GM21786 (cell line): ENCODE measurements at regions not wholly inside any gene's neighbourhood (a gene's known extent, or its start where the extent isn't known, plus 50 kb on each side); places are given as distances from the start of the nearest gene placed in this dataset.
"Not testable (repeated sequence)": the region's sequence is repeated elsewhere in the genome, so short reads cannot be mapped to it uniquely, and the experiment has no call there.

Experiments used
- ATAC-seq: cut with Tn5 transposase; IDR thresholded peaks from one replicate; pipeline ENCODE4 v1.9.1; 2021; ENCODE audit not compliant: unreplicated experiment

- no peak for ATAC-seq
These were observed 57.3 kb upstream of the PRSS12 start for GRCh38 chr4:118410138-118410537.

- ATAC-seq, result no peak
These were observed 64.5 kb upstream of the PRSS12 start for GRCh38 chr4:118417325-118417724.

- not testable (repeated sequence) for ATAC-seq
These were observed 65.0 kb upstream of the PRSS12 start for GRCh38 chr4:118417800-118418199.

GRCh38 chr4:118418396-118418795, 65.6 kb upstream of the PRSS12 start:
- ATAC-seq, result not testable (repeated sequence)

- not testable (repeated sequence) for ATAC-seq
These were observed 66.8 kb upstream of the PRSS12 start for GRCh38 chr4:118419626-118420025.

- ATAC-seq, result not testable (repeated sequence)
These were observed 71.3 kb upstream of the PRSS12 start for GRCh38 chr4:118424062-118424461.

DNA sequence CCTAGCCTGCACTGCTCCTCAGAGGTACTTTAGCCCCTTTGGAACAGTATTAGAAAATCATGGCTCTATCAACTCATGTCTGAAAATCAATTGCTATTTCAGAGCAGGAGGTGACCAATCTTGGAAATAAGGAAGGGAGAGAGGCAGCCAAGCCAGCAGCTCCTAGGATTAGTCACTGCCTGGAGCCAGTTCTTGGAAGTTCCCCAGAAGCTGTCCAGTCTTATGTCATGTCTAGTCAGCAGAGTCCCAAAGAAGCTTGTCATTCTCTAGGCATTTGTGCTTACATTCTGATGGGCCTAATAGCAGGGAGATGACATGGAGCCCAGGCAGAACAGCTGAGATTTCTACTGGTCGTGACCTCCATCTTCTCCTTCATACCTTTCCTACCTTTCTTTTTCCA, 76.1 kb upstream of the PRSS12 start:
- ATAC-seq, result not testable (repeated sequence)

DNA sequence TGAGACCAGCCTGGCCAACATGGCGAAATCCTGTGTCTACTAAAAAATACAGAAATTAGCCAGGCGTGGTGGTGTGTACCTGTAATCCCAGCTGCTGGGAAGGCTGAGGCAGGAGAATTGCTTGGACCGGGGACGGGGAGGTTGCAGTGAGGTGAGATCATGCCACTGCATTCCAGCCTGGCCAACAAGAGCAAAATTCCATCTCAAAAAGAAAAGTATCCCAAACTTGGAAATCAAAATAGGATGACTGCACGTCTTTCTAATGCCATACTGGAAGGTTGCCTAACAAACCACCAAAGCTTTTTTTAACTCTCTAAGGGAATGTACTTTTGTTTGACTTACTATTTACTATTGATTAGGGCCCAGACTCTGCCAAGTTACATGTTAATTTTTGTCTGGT, 79.6 kb upstream of the PRSS12 start:
- ATAC-seq, result not testable (repeated sequence)

DNA sequence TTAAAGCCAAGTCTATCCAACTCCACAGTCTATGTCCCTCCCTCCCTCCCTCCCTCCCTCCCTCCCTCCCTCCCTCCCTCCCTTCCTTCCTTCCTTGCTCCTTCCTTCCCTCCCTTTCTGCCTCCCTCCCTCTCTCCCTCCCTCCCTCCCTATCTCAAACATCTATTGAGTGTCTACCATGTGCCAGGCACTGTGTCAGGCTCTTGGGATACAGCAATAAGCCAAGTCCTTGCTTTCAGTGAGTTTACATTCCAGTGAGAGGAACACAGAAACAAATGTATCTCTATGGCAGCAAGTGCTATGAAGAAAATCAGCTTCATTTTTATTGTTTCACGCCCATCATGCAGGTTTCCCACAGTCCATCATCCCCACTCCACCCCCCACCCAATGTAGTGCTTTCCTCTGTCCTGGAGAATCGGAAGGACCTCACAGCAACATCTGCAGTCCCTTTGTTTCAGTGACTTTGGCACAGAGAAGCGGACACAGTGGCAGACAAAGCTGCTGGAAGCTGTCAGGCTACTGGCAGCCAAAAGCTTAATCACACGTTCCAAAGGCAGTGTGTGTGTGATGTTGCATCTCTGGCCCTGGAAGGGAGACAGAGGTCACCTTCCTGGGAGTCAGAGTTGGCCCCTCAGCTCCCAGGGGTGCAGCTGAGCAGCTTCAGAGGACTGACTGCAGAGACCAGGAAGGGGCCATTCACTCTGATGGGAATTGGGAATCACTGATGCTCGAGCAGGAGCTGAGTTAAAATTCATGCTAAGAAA, 81.0 kb upstream of the PRSS12 start:
- ATAC-seq, result not testable (repeated sequence)

DNA sequence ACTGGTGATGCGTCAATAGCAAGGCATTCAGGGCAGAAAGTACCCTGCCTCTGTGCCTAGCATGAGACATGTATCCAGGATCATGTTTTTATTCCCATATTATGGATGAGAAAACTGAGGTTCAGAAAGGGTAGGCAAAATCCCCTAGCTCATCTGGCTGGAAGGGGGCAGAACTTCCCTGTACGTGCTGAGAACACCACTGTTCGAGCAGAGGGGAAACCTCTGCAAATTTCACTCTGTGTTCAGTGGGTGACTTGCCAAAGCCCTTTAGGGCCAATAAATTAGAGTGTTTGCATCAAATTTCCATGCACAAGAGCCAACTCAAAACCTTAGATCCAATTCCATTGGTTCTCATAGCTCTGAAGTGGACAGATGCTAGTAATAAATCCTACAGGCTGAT, 82.6 kb upstream of the PRSS12 start:
- ATAC-seq, result not testable (repeated sequence)

DNA sequence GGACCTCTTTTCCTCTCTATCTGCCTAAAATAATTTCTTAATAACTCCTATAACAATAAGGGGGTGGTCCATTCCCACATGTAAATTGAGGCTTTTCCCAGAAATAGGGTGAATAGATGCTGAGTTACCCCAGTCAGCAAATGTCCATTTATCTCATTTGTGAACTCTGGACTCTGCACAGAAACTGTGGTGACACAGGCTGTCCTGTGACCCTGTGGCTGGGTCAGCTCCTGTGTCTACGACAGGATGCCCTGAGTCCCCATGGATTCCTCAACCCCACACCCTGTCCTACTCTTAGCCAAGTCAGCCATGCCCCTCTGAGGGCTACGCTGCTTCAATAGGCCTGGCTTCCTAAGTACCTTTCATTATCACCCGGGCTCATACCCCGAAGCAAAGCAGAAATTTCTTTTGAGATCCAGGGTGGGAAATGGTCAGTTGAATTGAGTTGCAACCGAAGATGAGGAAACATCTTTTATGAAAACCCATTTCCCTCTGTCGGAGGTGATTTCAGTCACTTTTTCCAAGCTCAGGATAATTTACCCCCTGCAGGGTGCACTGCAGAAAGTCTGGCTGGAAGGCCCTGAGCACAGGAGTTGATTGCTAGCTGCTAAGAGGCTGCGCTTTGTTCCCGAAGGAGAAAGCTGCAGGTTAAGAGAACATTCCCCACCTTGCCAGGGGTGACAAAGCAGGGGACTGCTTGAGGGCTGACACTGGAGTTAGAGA, 89.5 kb upstream of the PRSS12 start:
- ATAC-seq, result not testable (repeated sequence)

DNA sequence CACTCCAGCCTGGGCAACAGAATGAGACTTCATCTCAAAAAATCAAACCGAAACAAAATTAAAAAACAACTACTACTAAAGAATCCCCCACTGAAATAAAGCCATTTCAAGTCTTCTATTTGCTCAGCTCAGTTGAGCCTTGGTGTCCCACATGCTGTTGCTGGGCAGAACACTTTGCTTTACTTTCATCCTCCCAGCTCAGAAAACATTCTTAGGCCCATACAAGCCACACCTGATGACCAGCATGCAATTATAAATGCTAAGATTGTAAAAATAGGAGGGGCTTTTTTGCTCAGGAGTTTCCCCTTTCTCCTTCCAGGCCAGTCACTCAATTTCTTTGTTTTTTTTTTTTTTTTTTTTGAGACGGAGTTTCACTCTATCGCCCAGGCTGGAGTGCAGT, 94.6 kb upstream of the PRSS12 start:
- not testable (repeated sequence) for ATAC-seq

GRCh38 chr4:118454857-118455256, 102.1 kb upstream of the PRSS12 start:
- ATAC-seq, result not testable (repeated sequence)

- not testable (repeated sequence) for ATAC-seq
These were observed 108.6 kb upstream of the PRSS12 start for GRCh38 chr4:118461435-118461834.

GRCh38 chr4:118465831-118466230, 113.0 kb upstream of the PRSS12 start:
- ATAC-seq, result not testable (repeated sequence)

DNA sequence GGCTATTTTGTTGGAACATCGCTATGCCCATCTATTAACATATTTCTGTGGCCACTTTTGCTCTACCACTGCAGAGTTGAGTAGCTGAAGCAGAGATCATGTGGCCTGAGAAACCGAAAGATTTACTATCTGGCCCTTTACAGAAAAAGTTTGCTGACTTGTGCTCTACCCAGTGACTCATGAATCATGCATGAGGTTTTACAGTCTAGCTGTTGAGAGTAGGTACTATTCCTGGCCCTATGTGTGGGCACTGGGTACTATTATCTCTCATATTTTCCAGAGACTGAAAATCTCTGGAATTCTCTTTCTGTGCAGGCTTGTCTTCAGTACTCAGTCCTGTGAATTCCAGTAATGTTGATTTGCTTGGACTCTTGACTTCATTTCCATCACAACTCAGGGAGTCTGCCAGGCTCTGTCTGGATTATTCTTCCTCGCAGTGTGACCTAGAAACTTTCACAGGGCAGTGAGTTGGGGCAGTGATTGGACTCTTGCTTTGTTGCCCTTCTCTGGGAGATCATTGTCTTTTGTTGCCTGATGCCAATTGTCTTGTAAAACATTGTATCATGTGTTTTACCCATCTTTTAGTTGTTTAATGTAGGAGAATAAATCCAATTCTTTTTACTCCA, 121.3 kb upstream of the PRSS12 start:
- ATAC-seq, result not testable (repeated sequence)

GRCh38 chr4:118474771-118475170, 122.0 kb upstream of the PRSS12 start:
- not testable (repeated sequence) for ATAC-seq

- not testable (repeated sequence) for ATAC-seq
These were observed 123.1 kb upstream of the PRSS12 start for GRCh38 chr4:118475901-118476300.

GRCh38 chr4:118477826-118478225, 125.0 kb upstream of the PRSS12 start:
- ATAC-seq, result not testable (repeated sequence)

- ATAC-seq, result not testable (repeated sequence)
These were observed 133.1 kb upstream of the PRSS12 start for GRCh38 chr4:118485801-118486314.

DNA sequence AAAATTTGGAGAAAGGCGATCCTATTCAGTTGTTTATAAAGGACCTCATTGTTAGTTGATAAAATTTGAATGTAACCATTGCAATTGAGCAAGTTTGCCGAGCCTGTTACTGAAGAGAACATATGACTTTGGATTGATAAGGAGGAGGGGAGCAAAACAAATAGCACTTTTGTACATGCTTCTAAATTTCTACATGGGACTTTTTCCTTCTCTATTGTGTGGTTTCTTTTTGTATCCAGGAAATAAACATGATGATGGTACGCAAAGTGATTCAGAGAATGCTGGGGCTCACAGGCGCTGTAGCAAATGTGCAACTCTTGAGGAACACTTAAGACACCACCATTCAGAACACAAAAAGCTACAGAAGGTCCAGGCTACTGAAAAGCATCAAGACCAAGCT, 140.2 kb upstream of the PRSS12 start:
- not testable (repeated sequence) for ATAC-seq
